H1 (cell line): ENCODE measurements at regions not wholly inside any gene's neighbourhood (a gene's known extent, or its start where the extent isn't known, plus 50 kb on each side); places are given as distances from the start of the nearest gene placed in this dataset.

Source experiments
- CTCF ChIA-PET: fragments of 300-600 bp; sonication (Branson Sonifier 250); formaldehyde crosslinking; loops from one replicate; lab custom pipeline; 2021; ENCODE audit not compliant: partially characterized antibody; lab: Charles Lee
- POLR2A ChIA-PET: fragments of 300-600 bp; sonication (Branson Sonifier 250); formaldehyde crosslinking; loops from one replicate; lab custom pipeline; 2021; ENCODE audit warnings: inconsistent platforms; ENCODE audit not compliant: partially characterized antibody; lab: Charles Lee
- DNase-seq, 2 experiments: peaks; one replicate each; pipeline versions ENCODE4 v3.0.0 to v3.0.0-alpha.2; 2010 to 2022; ENCODE audit warnings: low spot score in 2 of 2, low read depth in 1 of 2, mixed read lengths in 1 of 2
- FAIRE-seq: peaks from 2 replicates; lab custom pipeline; 2011; peaks lifted over from hg19 to GRCh38; lab: Jason Lieb, UNC
- H2AFZ ChIP-seq: 2 replicates; pipeline ENCODE4 v1.8.1; 2012; ENCODE audit warnings: low read length, inconsistent platforms
- H2AK5ac ChIP-seq: 2 replicates; pipeline ENCODE4 v1.6.1; 2013; ENCODE audit warnings: low read depth, low read length
- H2BK120ac ChIP-seq: replicated peaks from 2 replicates; pipeline ENCODE3; 2013; ENCODE audit warnings: low read depth, low read length, inconsistent platforms
- H2BK12ac ChIP-seq: 2 replicates; pipeline ENCODE4 v1.6.1; 2013; ENCODE audit warnings: low read depth, low read length
- H2BK15ac ChIP-seq: 2 replicates; pipeline ENCODE4 v1.6.1; 2013; ENCODE audit warnings: low read length
- H2BK20ac ChIP-seq: 2 replicates; pipeline ENCODE4 v1.6.1; 2013; ENCODE audit warnings: low read length
- H2BK5ac ChIP-seq: 2 replicates; pipeline ENCODE4 v1.6.1; 2013; ENCODE audit warnings: low read depth, low read length
- H3K14ac ChIP-seq: 2 replicates; pipeline ENCODE4 v1.6.1; 2013; ENCODE audit warnings: inconsistent platforms; ENCODE audit not compliant: insufficient read length
- H3K18ac ChIP-seq: 2 replicates; pipeline ENCODE4 v1.6.1; 2013; ENCODE audit warnings: low read length; ENCODE audit errors: extremely low read depth
- H3K23ac ChIP-seq: 2 replicates; pipeline ENCODE4 v1.6.1; 2013; ENCODE audit warnings: inconsistent platforms; ENCODE audit not compliant: insufficient read length
- H3K23me2 ChIP-seq: 2 replicates; pipeline ENCODE4 v1.6.1; 2013; ENCODE audit warnings: low read depth, low read length
- H3K27ac ChIP-seq: 2 replicates; pipeline ENCODE4 v1.6.1; 2011; ENCODE audit warnings: low read depth, low read length, inconsistent platforms
- H3K27me3 ChIP-seq, 4 experiments: replicated peaks in 1 of 4; 1 replicate in 1 of 4; 2 replicates in 3 of 4; pipeline versions ENCODE4 v1.6.1 to v1.8.1; 2011 to 2013; ENCODE audit warnings: low read length in 3 of 4, mild to moderate bottlenecking in 3 of 4, inconsistent platforms in 2 of 4, mixed read lengths in 2 of 4, moderate library complexity in 1 of 4; ENCODE audit not compliant: control insufficient read depth in 3 of 4, insufficient read depth in 3 of 4; ENCODE audit errors: extremely low read depth in 1 of 4
- H3K36me3 ChIP-seq, 4 experiments: 2 replicates each; pipeline versions ENCODE4 v1.6.1 to v1.8.1; 2011 to 2013; ENCODE audit warnings: mild to moderate bottlenecking in 4 of 4, low read length in 3 of 4, moderate library complexity in 2 of 4, control low read depth in 1 of 4, inconsistent platforms in 1 of 4; ENCODE audit not compliant: insufficient read depth in 4 of 4, control insufficient read depth in 2 of 4
- H3K4ac ChIP-seq: replicated peaks from 2 replicates; pipeline ENCODE3; 2013; ENCODE audit warnings: low read length, low read depth, mixed read lengths, inconsistent platforms; ENCODE audit not compliant: insufficient read length
- H3K4me1 ChIP-seq, 4 experiments: replicated peaks in 1 of 4; 1 replicate in 1 of 4; 2 replicates in 3 of 4; pipeline versions ENCODE4 v1.6.1 to v1.8.1; 2011 to 2013; ENCODE audit warnings: low read length in 3 of 4, inconsistent platforms in 2 of 4, mixed read lengths in 1 of 4; ENCODE audit not compliant: insufficient read depth in 4 of 4, control insufficient read depth in 3 of 4
- H3K4me2 ChIP-seq, 2 experiments: 2 replicates each; pipeline versions ENCODE4 v1.6.1 to v1.8.1; 2011 to 2013; ENCODE audit warnings: low read depth in 2 of 2, low read length in 2 of 2, control low read depth in 1 of 2, inconsistent platforms in 1 of 2, mild to moderate bottlenecking in 1 of 2; ENCODE audit not compliant: insufficient read depth in 1 of 2
- H3K4me3 ChIP-seq, 4 experiments: fragments of 200-600, 300-600 bp in 1 of 4; sonication (generic), shearing (Covaris generic), sonication (Bioruptor Twin) in 1 of 4; 2 replicates each; pipeline versions ENCODE4 v1.5.1 to v1.8.1; 2011 to 2016; ENCODE audit warnings: low read length in 4 of 4, low read depth in 3 of 4, control low read depth in 2 of 4, inconsistent platforms in 2 of 4, mild to moderate bottlenecking in 2 of 4, mixed read lengths in 1 of 4, moderate library complexity in 1 of 4; ENCODE audit not compliant: insufficient read depth in 2 of 4; ENCODE audit errors: extremely low read depth in 1 of 4
- H3K56ac ChIP-seq: replicated peaks from 2 replicates; pipeline ENCODE3; 2013; ENCODE audit warnings: low read depth, mild to moderate bottlenecking, mixed read lengths, low read length, inconsistent platforms; ENCODE audit not compliant: insufficient read length
- H3K79me1 ChIP-seq: 2 replicates; pipeline ENCODE4 v1.6.1; 2013; ENCODE audit warnings: low read depth, low read length, control low read depth
- H3K79me2 ChIP-seq, 2 experiments: 2 replicates each; pipeline versions ENCODE4 v1.6.1 to v1.8.1; 2012 to 2013; ENCODE audit warnings: low read length in 2 of 2, mild to moderate bottlenecking in 2 of 2, inconsistent platforms in 1 of 2; ENCODE audit not compliant: insufficient read depth in 2 of 2, control insufficient read depth in 1 of 2
- H3K9ac ChIP-seq, 4 experiments: replicated peaks in 1 of 4; 1 replicate in 1 of 4; 2 replicates in 3 of 4; pipeline versions ENCODE4 v1.6.1 to v1.8.1; 2011 to 2013; ENCODE audit warnings: low read depth in 3 of 4, low read length in 3 of 4, control low read depth in 2 of 4, mild to moderate bottlenecking in 2 of 4, moderate library complexity in 2 of 4, inconsistent platforms in 1 of 4; ENCODE audit errors: extremely low read depth in 1 of 4
- H3K9me3 ChIP-seq, 2 experiments: 2 replicates each; pipeline versions ENCODE4 v1.6.1 to v1.8.1; 2012 to 2013; ENCODE audit warnings: mild to moderate bottlenecking in 2 of 2, moderate library complexity in 2 of 2, control low read depth in 1 of 2, inconsistent platforms in 1 of 2, low read depth in 1 of 2, low read length in 1 of 2, mixed read lengths in 1 of 2; ENCODE audit not compliant: insufficient read depth in 2 of 2
- H4K20me1 ChIP-seq, 2 experiments: replicated peaks in 1 of 2; 2 replicates each; pipeline versions ENCODE3 to v1.8.1; 2011 to 2013; ENCODE audit warnings: inconsistent platforms in 2 of 2, low read length in 2 of 2, mild to moderate bottlenecking in 1 of 2; ENCODE audit not compliant: insufficient read depth in 2 of 2, control insufficient read depth in 1 of 2
- H4K5ac ChIP-seq: 2 replicates; pipeline ENCODE4 v1.6.1; 2013; ENCODE audit warnings: low read length, low read depth, mixed read lengths, inconsistent platforms; ENCODE audit not compliant: insufficient read length
- H4K8ac ChIP-seq: 2 replicates; pipeline ENCODE4 v1.8.0; 2013; ENCODE audit warnings: mild to moderate bottlenecking, moderate library complexity, low read length, inconsistent platforms; ENCODE audit not compliant: insufficient read depth; ENCODE audit errors: extremely low read depth
- H4K91ac ChIP-seq: replicated peaks from 2 replicates; pipeline ENCODE3; 2013; ENCODE audit warnings: low read length, mixed read lengths, inconsistent platforms; ENCODE audit not compliant: insufficient read length
- MAFK ChIP-seq: IDR thresholded peaks from 2 replicates; pipeline ENCODE4 v1.6.1; 2012; ENCODE audit warnings: low read depth, mild to moderate bottlenecking, improper control_type of control experiment, low read length
- POLR2AphosphoS5 ChIP-seq: IDR thresholded peaks from 2 replicates; pipeline ENCODE4 v1.6.1; 2011; ENCODE audit warnings: low read depth, low read length
- RFX5 ChIP-seq: IDR thresholded peaks from 2 replicates; pipeline ENCODE4 v1.6.1; 2011; ENCODE audit warnings: low read depth, low read length, improper control_type of control experiment, borderline replicate concordance
- RXRA ChIP-seq: IDR thresholded peaks from 2 replicates; pipeline ENCODE4 v1.6.1; 2011; ENCODE audit warnings: low read depth, mild to moderate bottlenecking, low read length, moderate library complexity; ENCODE audit not compliant: insufficient read depth
- WGBS, 2 experiments: shearing (Covaris generic) in 1 of 2; methylation state at CpG; one replicate each; pipeline versions ENCODE4 v1.1.6 to v1.1.7; 2013 to 2015; ENCODE audit warnings: low lambda C conversion rate in 2 of 2, mixed read lengths in 2 of 2, inconsistent platforms in 1 of 2, low coverage in 1 of 2, missing lambda C conversion rate in 1 of 2; ENCODE audit not compliant: insufficient replicate concordance in 2 of 2, insufficient coverage in 1 of 2, insufficient read length in 1 of 2; ENCODE audit errors: extremely low coverage in 1 of 2, missing lambda C conversion rate in 1 of 2; 5-methylcytosine and 5-hydroxymethylcytosine counted together

GRCh38 chr7:125511310-125511709 lies 581.7 kb upstream of the POT1 start:
- Histone ChIP-seq H2BK12ac (no peak overlapping the region), H2BK20ac (no peak overlapping the region), H4K5ac (no peak overlapping the region), H3K79me2 (no peaks in the 10 kb centered on the region), H3K23me2 (no peaks in the 10 kb centered on the region), H3K4me1 (peaks cover 0 to under 1% (median 0%) of the 10 kb centered on the region in 4 experiments; a peak in 1 of 7 replicates), H2AFZ (no peak overlapping the region), H3K9me3 (no peaks in the 10 kb centered on the region), H2BK15ac (no peak overlapping the region), H4K91ac (no peak overlapping the region), H2BK120ac (no peak overlapping the region), H4K20me1 (no peaks in the 10 kb centered on the region), H3K18ac (no peak overlapping the region), H4K8ac (no peak overlapping the region), H3K56ac (no peak overlapping the region), H2BK5ac (no peak overlapping the region), H3K23ac (no peak overlapping the region), H3K4me3 (no peak overlapping the region), H3K9ac (no peak overlapping the region), H3K27ac (no peak overlapping the region), H3K79me1 (no peaks in the 10 kb centered on the region), H3K36me3 (no peaks in the 10 kb centered on the region), H3K4me2 (no peak overlapping the region), H3K27me3 (no peaks in the 10 kb centered on the region), H3K14ac (no peak overlapping the region), H2AK5ac (no peak overlapping the region), H3K4ac (no peak overlapping the region)
- FAIRE-seq (no peak), DNase-seq (no peak)
- no peak for TF ChIP-seq MAFK
- TF ChIP-seq RFX5 = no peak
- TF ChIP-seq RXRA = no peak
- no peak for TF ChIP-seq POLR2AphosphoS5
- ChIA-PET POLR2A (no interaction called here), CTCF (interaction anchor here (1.2 kb wide), 1 partner anchor 10 kb away, joined by 3 read pairs; no protein-coding TSS in a partner anchor)
- WGBS, 2 experiments = 97% methylated on average over 5 of the region's 5 CpGs; no CpG with 5 or more reads in 1 of the 2 experiments
